SK-N-SH treated with all-trans-retinoic acid at 6 μM for 48 hours (cell line): ENCODE measurements at regions not wholly inside any gene's neighbourhood (a gene's known extent, or its start where the extent isn't known, plus 50 kb on each side); places are given as distances from the start of the nearest gene placed in this dataset.

ENCODE experiments used
- ATAC-seq: fragments of 200-7000 bp; cut with Tn5 transposase; 3 replicates; pipeline ENCODE4 v1.9.1; 2020; ENCODE audit warnings: mild to moderate bottlenecking, moderate library complexity
- BACH2 ChIP-seq: fragments of 250-450 bp; sonication (Bioruptor Pico); IDR thresholded peaks from 2 replicates; pipeline ENCODE4 v1.9.0; 2021; ENCODE audit warnings: mild to moderate bottlenecking, borderline replicate concordance
- CSDC2 ChIP-seq: fragments of 250-450 bp; sonication (Bioruptor Pico); IDR thresholded peaks from 2 replicates; pipeline ENCODE4 v1.5.0; 2020; ENCODE audit warnings: mild to moderate bottlenecking, moderate library complexity
- CSRNP3 ChIP-seq: fragments of 250-450 bp; sonication (Bioruptor Pico); IDR thresholded peaks from 2 replicates; pipeline ENCODE4 v1.5.1; 2021; ENCODE audit warnings: mild to moderate bottlenecking, moderate library complexity
- ESRRG ChIP-seq: fragments of 250-450 bp; sonication (Bioruptor Pico); IDR thresholded peaks from 2 replicates; pipeline ENCODE4 v1.6.1; 2021; ENCODE audit warnings: mild to moderate bottlenecking
- ISL1 ChIP-seq: fragments of 250-450 bp; sonication (Bioruptor Pico); IDR thresholded peaks from 2 replicates; pipeline ENCODE4 v2.1.2; 2022; ENCODE audit warnings: mild to moderate bottlenecking, moderate library complexity
- POU6F1 ChIP-seq: fragments of 250-450 bp; sonication (Bioruptor Pico); IDR thresholded peaks from 2 replicates; pipeline ENCODE4 v1.8.0; 2021; ENCODE audit warnings: low read depth, mild to moderate bottlenecking, moderate library complexity, borderline replicate concordance
- PPARA ChIP-seq: fragments of 250-450 bp; sonication (Bioruptor Pico); IDR thresholded peaks from 2 replicates; pipeline ENCODE4 v1.5.0; 2020; ENCODE audit warnings: mild to moderate bottlenecking, borderline replicate concordance
- RARB ChIP-seq: fragments of 250-450 bp; sonication (Bioruptor Pico); IDR thresholded peaks from 2 replicates; pipeline ENCODE4 v1.8.0; 2021; ENCODE audit warnings: mild to moderate bottlenecking, moderate library complexity
- SNAI2 ChIP-seq: fragments of 250-450 bp; sonication (Bioruptor Pico); IDR thresholded peaks from 2 replicates; pipeline ENCODE4 v1.5.0; 2020; ENCODE audit warnings: mild to moderate bottlenecking, moderate library complexity
- ZC3H10 ChIP-seq: fragments of 250-450 bp; sonication (Bioruptor Pico); IDR thresholded peaks from 2 replicates; pipeline ENCODE4 v1.5.1; 2021; ENCODE audit warnings: mild to moderate bottlenecking, moderate library complexity
- ZFP3 ChIP-seq: fragments of 250-450 bp; sonication (Bioruptor Pico); IDR thresholded peaks from 2 replicates; pipeline ENCODE4 v1.5.0; 2020; ENCODE audit warnings: mild to moderate bottlenecking, moderate library complexity
- ZNF565 ChIP-seq: fragments of 450-650 bp; formaldehyde crosslinking; conservative IDR thresholded peaks from 2 replicates; pipeline ENCODE4 v1.5.0; 2020; ENCODE audit warnings: low read depth, mild to moderate bottlenecking, moderate library complexity
- ZNF8 ChIP-seq: fragments of 450-650 bp; formaldehyde crosslinking; IDR thresholded peaks from 2 replicates; pipeline ENCODE4 v1.5.0; 2020; ENCODE audit warnings: mild to moderate bottlenecking, moderate library complexity
- TF ChIP-seq, protein P1 (sequence below): fragments of 250-450 bp; sonication (Bioruptor Pico); IDR thresholded peaks from 2 replicates; pipeline ENCODE4 v1.5.0; 2020; ENCODE audit warnings: mild to moderate bottlenecking, moderate library complexity
- TF ChIP-seq, protein P2 (sequence below): fragments of 250-450 bp; sonication (Bioruptor Pico); IDR thresholded peaks from 2 replicates; pipeline ENCODE4 v1.5.1; 2020; ENCODE audit warnings: low read depth, mild to moderate bottlenecking, moderate library complexity

DNA sequence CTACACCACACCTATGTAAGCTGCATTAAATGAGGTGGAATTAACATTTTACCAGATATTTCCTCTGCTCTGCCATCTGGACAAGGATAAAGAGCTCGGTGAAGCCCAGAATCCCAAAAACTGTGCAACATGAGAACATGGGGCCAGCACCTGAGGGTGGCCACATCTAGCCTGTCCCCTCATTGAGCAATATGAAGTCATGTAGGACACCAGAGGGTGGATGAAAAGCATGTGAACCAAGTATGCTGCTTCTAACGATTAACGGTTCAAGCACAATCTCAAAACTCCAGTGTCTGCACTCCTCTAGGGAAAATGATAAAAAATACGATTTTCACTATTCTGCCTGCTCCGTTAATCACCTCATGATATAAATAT is 545.8 kb downstream of the EBF1 start (continued):
- TF ChIP-seq, protein P1, sequence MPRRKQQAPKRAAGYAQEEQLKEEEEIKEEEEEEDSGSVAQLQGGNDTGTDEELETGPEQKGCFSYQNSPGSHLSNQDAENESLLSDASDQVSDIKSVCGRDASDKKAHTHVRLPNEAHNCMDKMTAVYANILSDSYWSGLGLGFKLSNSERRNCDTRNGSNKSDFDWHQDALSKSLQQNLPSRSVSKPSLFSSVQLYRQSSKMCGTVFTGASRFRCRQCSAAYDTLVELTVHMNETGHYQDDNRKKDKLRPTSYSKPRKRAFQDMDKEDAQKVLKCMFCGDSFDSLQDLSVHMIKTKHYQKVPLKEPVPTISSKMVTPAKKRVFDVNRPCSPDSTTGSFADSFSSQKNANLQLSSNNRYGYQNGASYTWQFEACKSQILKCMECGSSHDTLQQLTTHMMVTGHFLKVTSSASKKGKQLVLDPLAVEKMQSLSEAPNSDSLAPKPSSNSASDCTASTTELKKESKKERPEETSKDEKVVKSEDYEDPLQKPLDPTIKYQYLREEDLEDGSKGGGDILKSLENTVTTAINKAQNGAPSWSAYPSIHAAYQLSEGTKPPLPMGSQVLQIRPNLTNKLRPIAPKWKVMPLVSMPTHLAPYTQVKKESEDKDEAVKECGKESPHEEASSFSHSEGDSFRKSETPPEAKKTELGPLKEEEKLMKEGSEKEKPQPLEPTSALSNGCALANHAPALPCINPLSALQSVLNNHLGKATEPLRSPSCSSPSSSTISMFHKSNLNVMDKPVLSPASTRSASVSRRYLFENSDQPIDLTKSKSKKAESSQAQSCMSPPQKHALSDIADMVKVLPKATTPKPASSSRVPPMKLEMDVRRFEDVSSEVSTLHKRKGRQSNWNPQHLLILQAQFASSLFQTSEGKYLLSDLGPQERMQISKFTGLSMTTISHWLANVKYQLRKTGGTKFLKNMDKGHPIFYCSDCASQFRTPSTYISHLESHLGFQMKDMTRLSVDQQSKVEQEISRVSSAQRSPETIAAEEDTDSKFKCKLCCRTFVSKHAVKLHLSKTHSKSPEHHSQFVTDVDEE (CRISPR knock-in tag), result no peak
- TF ChIP-seq ZFP3 (CRISPR knock-in tag) (no peak), BACH2 (CRISPR knock-in tag) (no peak)

DNA sequence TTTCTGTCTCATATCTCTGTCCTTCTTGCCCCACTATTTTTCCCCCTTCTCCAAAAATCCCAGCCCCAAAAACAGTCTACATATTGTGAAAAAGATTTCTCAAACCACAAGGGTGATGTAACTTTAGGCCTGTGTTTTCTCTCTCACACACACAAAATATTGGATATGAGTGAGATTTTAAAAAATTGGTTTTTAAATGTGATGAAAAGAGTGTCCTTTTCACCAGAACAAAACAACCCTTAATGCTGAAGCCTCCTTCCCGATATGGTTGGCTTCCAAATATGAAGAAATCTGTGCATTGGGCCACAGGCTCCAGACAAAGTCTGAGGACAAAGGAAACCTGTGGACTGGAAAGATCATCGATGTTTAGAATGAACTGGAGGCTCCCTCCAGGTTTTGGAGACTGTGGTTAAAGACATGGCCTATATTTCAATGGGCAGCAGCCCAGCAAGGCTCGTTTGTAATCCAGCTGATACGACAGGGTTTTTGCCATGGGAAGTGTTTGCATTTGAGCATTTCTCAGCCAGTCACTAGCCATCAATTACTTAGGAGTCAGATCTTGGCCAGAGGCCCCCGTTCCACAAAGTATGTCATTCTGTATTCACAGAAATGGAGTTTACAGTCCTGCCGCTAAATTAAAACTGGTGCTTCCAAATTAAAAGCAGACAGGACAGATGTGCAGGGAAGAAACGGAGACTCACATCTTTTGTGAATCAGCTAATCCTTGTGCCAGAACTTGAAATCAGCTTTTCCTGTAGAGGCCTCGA is 546.3 kb downstream of the EBF1 start:
- no peak for TF ChIP-seq CSRNP3
- no peak for TF ChIP-seq RARB (CRISPR knock-in tag)
- no peak; the same call in 2 of the 3 replicates for ATAC-seq

- no peak for TF ChIP-seq ZNF565 (CRISPR knock-in tag)
- ATAC-seq, result no peak
Measured at GRCh38 chr5:158552241-158552640, 547.5 kb downstream of the EBF1 start.

- no peak for ATAC-seq
- no peak for TF ChIP-seq CSRNP3
- TF ChIP-seq ZNF8 (CRISPR knock-in tag), result no peak
- no peak for TF ChIP-seq CSDC2 (CRISPR knock-in tag)
- no peak for TF ChIP-seq POU6F1 (CRISPR knock-in tag)
- TF ChIP-seq RARB (CRISPR knock-in tag), result no peak
- TF ChIP-seq ISL1 (CRISPR knock-in tag), result no peak
- TF ChIP-seq SNAI2 (CRISPR knock-in tag), result no peak
- TF ChIP-seq, protein P2, sequence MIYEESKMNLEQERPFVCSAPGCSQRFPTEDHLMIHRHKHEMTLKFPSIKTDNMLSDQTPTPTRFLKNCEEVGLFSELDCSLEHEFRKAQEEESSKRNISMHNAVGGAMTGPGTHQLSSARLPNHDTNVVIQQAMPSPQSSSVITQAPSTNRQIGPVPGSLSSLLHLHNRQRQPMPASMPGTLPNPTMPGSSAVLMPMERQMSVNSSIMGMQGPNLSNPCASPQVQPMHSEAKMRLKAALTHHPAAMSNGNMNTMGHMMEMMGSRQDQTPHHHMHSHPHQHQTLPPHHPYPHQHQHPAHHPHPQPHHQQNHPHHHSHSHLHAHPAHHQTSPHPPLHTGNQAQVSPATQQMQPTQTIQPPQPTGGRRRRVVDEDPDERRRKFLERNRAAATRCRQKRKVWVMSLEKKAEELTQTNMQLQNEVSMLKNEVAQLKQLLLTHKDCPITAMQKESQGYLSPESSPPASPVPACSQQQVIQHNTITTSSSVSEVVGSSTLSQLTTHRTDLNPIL, result no peak
- TF ChIP-seq ESRRG (CRISPR knock-in tag), result no peak
- TF ChIP-seq, protein P1 (CRISPR knock-in tag), result no peak
- no peak for TF ChIP-seq ZNF565 (CRISPR knock-in tag)
- TF ChIP-seq PPARA (CRISPR knock-in tag), result no peak
- TF ChIP-seq ZFP3 (CRISPR knock-in tag), result no peak
- TF ChIP-seq ZC3H10 (CRISPR knock-in tag), result no peak
- TF ChIP-seq, all 23 proteins: peak for 0
Measured at GRCh38 chr5:158549311-158549710, 550.4 kb downstream of the EBF1 start.
